ENCODE measurements at regions not wholly inside any gene's neighbourhood (a gene's known extent, or its start where the extent isn't known, plus 50 kb on each side); places are given as distances from the start of the nearest gene placed in this dataset.

GRCh38 chr5:92909602-92909962 is 671.4 kb downstream of the NR2F1-AS1 start:
- H3K4me1 ChIP-seq (ENCODE audit: control insufficient read depth in 1 of 2, insufficient read depth in 2 of 2, low read length in 2 of 2), result peaks cover 0 to 6% of the 10 kb centered on the region in 2 experiments
- no peaks in the 10 kb centered on the region for H3K27me3 ChIP-seq (ENCODE audit: insufficient read depth, low read length)
- H3K36me3 ChIP-seq (ENCODE audit: control insufficient read depth in 1 of 2, insufficient read depth in 2 of 2, low read length in 2 of 2), result no peaks in the 10 kb centered on the region
- H3K79me1 ChIP-seq (ENCODE audit: low read length), result no peaks in the 10 kb centered on the region
- no peak overlapping the region for H4K12ac ChIP-seq (ENCODE audit: low read depth, low read length)
- H2AFZ ChIP-seq (ENCODE audit: insufficient read depth, low read length, poor library complexity), result no peak overlapping the region
- H2AK5ac ChIP-seq (ENCODE audit: low read length), result no peak overlapping the region
- no peak overlapping the region for H2BK12ac ChIP-seq (ENCODE audit: low read length)
- WGBS (ENCODE audit: extremely low coverage, insufficient coverage, insufficient read length), result no CpG with 5 or more reads among the region's 6 CpGs
- H3K14ac ChIP-seq (ENCODE audit: low read length), result no peak overlapping the region
- no peak overlapping the region for H3K9ac ChIP-seq (ENCODE audit: low read length)
- H2BK5ac ChIP-seq (ENCODE audit: low read depth, low read length, poor library complexity), result no peak overlapping the region
- H4K8ac ChIP-seq (ENCODE audit: low read depth, low read length), result no peak overlapping the region
- no peak overlapping the region for H2BK120ac ChIP-seq (ENCODE audit: insufficient read depth, low read length, poor library complexity)
- H3K27ac ChIP-seq (ENCODE audit: low read depth, low read length), result no peak overlapping the region
- DNase-seq, result peak in 1 of 2 donors; percentile 15
- H3K4ac ChIP-seq (ENCODE audit: low read depth, low read length), result no peak overlapping the region
- no peak overlapping the region for H3K23ac ChIP-seq (ENCODE audit: low read length)
- no peaks in the 10 kb centered on the region for H3K9me3 ChIP-seq (ENCODE audit: insufficient read depth, low read depth, low read length)
- H3K79me2 ChIP-seq (ENCODE audit: control insufficient read depth, insufficient read depth, low read length, poor library complexity), result no peaks in the 10 kb centered on the region
- peak overlapping the region; percentile 48 for H3K4me2 ChIP-seq (ENCODE audit: low read length)
- no peak overlapping the region for H3K4me3 ChIP-seq (ENCODE audit: low read depth, low read length)
- H4K91ac ChIP-seq (ENCODE audit: low read depth, low read length), result no peak overlapping the region
- no peak overlapping the region for H3K18ac ChIP-seq (ENCODE audit: low read length)

GRCh38 chr5:92908952-92909601 is 671.9 kb downstream of the NR2F1-AS1 start:
- Histone ChIP-seq H4K91ac (ENCODE audit: low read depth, low read length) (no peak overlapping the region), H4K8ac (ENCODE audit: low read depth, low read length) (no peak overlapping the region), H3K4ac (ENCODE audit: low read depth, low read length) (no peak overlapping the region), H3K79me2 (ENCODE audit: control insufficient read depth, insufficient read depth, low read length, poor library complexity) (no peaks in the 10 kb centered on the region), H3K79me1 (ENCODE audit: low read length) (no peaks in the 10 kb centered on the region), H3K18ac (ENCODE audit: low read length) (no peak overlapping the region), H2BK5ac (ENCODE audit: low read depth, low read length, poor library complexity) (no peak overlapping the region), H2AK5ac (ENCODE audit: low read length) (no peak overlapping the region), H3K27ac (ENCODE audit: low read depth, low read length) (no peak overlapping the region), H3K9me3 (ENCODE audit: insufficient read depth, low read depth, low read length) (no peaks in the 10 kb centered on the region), H2BK12ac (ENCODE audit: low read length) (no peak overlapping the region), H3K4me2 (ENCODE audit: low read length) (no peak overlapping the region), H2BK120ac (ENCODE audit: insufficient read depth, low read length, poor library complexity) (no peak overlapping the region), H3K4me3 (ENCODE audit: low read depth, low read length) (no peak overlapping the region), H4K12ac (ENCODE audit: low read depth, low read length) (no peak overlapping the region), H3K36me3 (ENCODE audit: control insufficient read depth in 1 of 2, insufficient read depth in 2 of 2, low read length in 2 of 2) (no peaks in the 10 kb centered on the region), H3K14ac (ENCODE audit: low read length) (no peak overlapping the region), H3K27me3 (ENCODE audit: insufficient read depth, low read length) (no peaks in the 10 kb centered on the region), H3K9ac (ENCODE audit: low read length) (no peak overlapping the region), H2AFZ (ENCODE audit: insufficient read depth, low read length, poor library complexity) (no peak overlapping the region), H3K23ac (ENCODE audit: low read length) (no peak overlapping the region), H3K4me1 (ENCODE audit: control insufficient read depth in 1 of 2, insufficient read depth in 2 of 2, low read length in 2 of 2) (peaks cover 0 to 6% of the 10 kb centered on the region in 2 experiments)
- no peak for DNase-seq
- no CpG with 5 or more reads among the region's 1 CpG for WGBS (ENCODE audit: extremely low coverage, insufficient coverage, insufficient read length)

GRCh38 chr5:92907938-92908606 is 672.9 kb downstream of the NR2F1-AS1 start:
- no CpG with 5 or more reads among the region's 2 CpGs for WGBS (ENCODE audit: extremely low coverage, insufficient coverage, insufficient read length)

GRCh38 chr5:92906798-92907376 is 674.1 kb downstream of the NR2F1-AS1 start:
- no CpG with 5 or more reads among the region's 6 CpGs for WGBS (ENCODE audit: extremely low coverage, insufficient coverage, insufficient read length)
- no peak overlapping the region for H3K23ac ChIP-seq (ENCODE audit: low read length)
- H3K9me3 ChIP-seq (ENCODE audit: insufficient read depth, low read depth, low read length), result no peaks in the 10 kb centered on the region
- peaks cover 0 to 6% of the 10 kb centered on the region in 2 experiments for H3K4me1 ChIP-seq (ENCODE audit: control insufficient read depth in 1 of 2, insufficient read depth in 2 of 2, low read length in 2 of 2)
- H3K18ac ChIP-seq (ENCODE audit: low read length), result no peak overlapping the region
- H3K79me1 ChIP-seq (ENCODE audit: low read length), result no peaks in the 10 kb centered on the region
- no peak overlapping the region for H4K12ac ChIP-seq (ENCODE audit: low read depth, low read length)
- H3K27me3 ChIP-seq (ENCODE audit: insufficient read depth, low read length), result no peaks in the 10 kb centered on the region
- H2BK12ac ChIP-seq (ENCODE audit: low read length), result no peak overlapping the region
- no peak overlapping the region for H2AFZ ChIP-seq (ENCODE audit: insufficient read depth, low read length, poor library complexity)
- no peaks in the 10 kb centered on the region for H3K36me3 ChIP-seq (ENCODE audit: control insufficient read depth in 1 of 2, insufficient read depth in 2 of 2, low read length in 2 of 2)
- H3K27ac ChIP-seq (ENCODE audit: low read depth, low read length), result no peak overlapping the region
- H3K4me2 ChIP-seq (ENCODE audit: low read length), result no peak overlapping the region
- no peak for DNase-seq
- H2AK5ac ChIP-seq (ENCODE audit: low read length), result no peak overlapping the region
- H4K91ac ChIP-seq (ENCODE audit: low read depth, low read length), result no peak overlapping the region
- no peak overlapping the region for H2BK120ac ChIP-seq (ENCODE audit: insufficient read depth, low read length, poor library complexity)
- no peak overlapping the region for H4K8ac ChIP-seq (ENCODE audit: low read depth, low read length)
- H3K79me2 ChIP-seq (ENCODE audit: control insufficient read depth, insufficient read depth, low read length, poor library complexity), result no peaks in the 10 kb centered on the region
- no peak overlapping the region for H3K4me3 ChIP-seq (ENCODE audit: low read depth, low read length)
- no peak overlapping the region for H3K9ac ChIP-seq (ENCODE audit: low read length)
- no peak overlapping the region for H3K4ac ChIP-seq (ENCODE audit: low read depth, low read length)
- H3K14ac ChIP-seq (ENCODE audit: low read length), result no peak overlapping the region
- H2BK5ac ChIP-seq (ENCODE audit: low read depth, low read length, poor library complexity), result no peak overlapping the region

More at GRCh38 chr5:92907938-92908606, 672.9 kb downstream of the NR2F1-AS1 start:
- Histone ChIP-seq H3K9me3 (ENCODE audit: insufficient read depth, low read depth, low read length) (no peaks in the 10 kb centered on the region), H3K4me3 (ENCODE audit: low read depth, low read length) (no peak overlapping the region), H3K4ac (ENCODE audit: low read depth, low read length) (no peak overlapping the region), H2BK12ac (ENCODE audit: low read length) (no peak overlapping the region), H3K79me1 (ENCODE audit: low read length) (no peaks in the 10 kb centered on the region), H3K4me1 (ENCODE audit: control insufficient read depth in 1 of 2, insufficient read depth in 2 of 2, low read length in 2 of 2) (peaks cover 0 to 6% of the 10 kb centered on the region in 2 experiments), H2AFZ (ENCODE audit: insufficient read depth, low read length, poor library complexity) (no peak overlapping the region), H3K14ac (ENCODE audit: low read length) (no peak overlapping the region), H4K91ac (ENCODE audit: low read depth, low read length) (no peak overlapping the region), H2BK120ac (ENCODE audit: insufficient read depth, low read length, poor library complexity) (no peak overlapping the region), H3K23ac (ENCODE audit: low read length) (no peak overlapping the region), H3K4me2 (ENCODE audit: low read length) (no peak overlapping the region), H3K27me3 (ENCODE audit: insufficient read depth, low read length) (no peaks in the 10 kb centered on the region), H3K79me2 (ENCODE audit: control insufficient read depth, insufficient read depth, low read length, poor library complexity) (no peaks in the 10 kb centered on the region), H4K8ac (ENCODE audit: low read depth, low read length) (no peak overlapping the region), H3K36me3 (ENCODE audit: control insufficient read depth in 1 of 2, insufficient read depth in 2 of 2, low read length in 2 of 2) (no peaks in the 10 kb centered on the region), H3K18ac (ENCODE audit: low read length) (no peak overlapping the region), H3K9ac (ENCODE audit: low read length) (no peak overlapping the region), H3K27ac (ENCODE audit: low read depth, low read length) (no peak overlapping the region), H2AK5ac (ENCODE audit: low read length) (no peak overlapping the region), H4K12ac (ENCODE audit: low read depth, low read length) (no peak overlapping the region), H2BK5ac (ENCODE audit: low read depth, low read length, poor library complexity) (no peak overlapping the region)
- DNase-seq, result no peak
